Fibroblast of villous mesenchyme (primary cell): ENCODE measurements at regions not wholly inside any gene's neighbourhood (a gene's known extent, or its start where the extent isn't known, plus 50 kb on each side); places are given as distances from the start of the nearest gene placed in this dataset.

Experiments
- DNase-seq: peaks from one replicate; pipeline ENCODE4 v3.0.0-alpha.2; 2010; ENCODE audit warnings: low read depth
- H3K4me3 ChIP-seq: 2 replicates; pipeline ENCODE4 v1.5.1; 2011; ENCODE audit warnings: low read depth, mild to moderate bottlenecking, low read length
- TF ChIP-seq, protein P1 (sequence below): IDR thresholded peaks from 2 replicates; pipeline ENCODE4 v1.5.1; 2012; ENCODE audit warnings: low read depth, mild to moderate bottlenecking, low read length; ENCODE audit not compliant: insufficient read depth

DNA sequence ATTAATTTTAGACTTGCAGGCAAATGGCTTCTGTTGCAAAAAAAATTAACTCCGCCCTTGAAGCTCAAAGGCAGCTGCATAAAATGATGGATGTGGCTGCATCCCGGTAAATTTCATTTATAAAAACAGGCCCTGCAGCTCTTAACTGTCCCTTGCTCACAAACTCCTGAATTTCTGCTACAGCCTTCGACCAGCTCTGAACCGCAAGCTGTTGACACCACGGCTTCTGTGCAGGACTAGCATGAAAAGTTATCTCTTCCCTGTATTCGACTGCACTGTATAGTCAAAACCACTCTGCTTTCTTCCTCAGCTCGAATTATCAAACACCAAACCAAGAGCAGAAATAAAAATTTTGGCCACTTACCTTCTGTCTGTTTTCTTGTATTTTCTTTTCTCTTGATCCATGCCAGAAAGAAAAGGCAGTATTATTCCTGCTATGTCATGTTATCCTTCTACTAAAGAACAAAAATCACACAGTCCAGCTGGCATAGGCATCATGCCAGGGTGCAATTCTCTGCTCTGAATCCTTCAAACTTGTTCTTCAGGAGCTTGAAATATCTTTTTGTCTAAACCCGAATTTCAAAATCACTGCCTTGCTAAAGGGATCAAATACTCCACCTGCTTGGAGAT lies 195.5 kb upstream of the NCAM2 start:
- no peak overlapping the region for H3K4me3 ChIP-seq
- TF ChIP-seq, protein P1, sequence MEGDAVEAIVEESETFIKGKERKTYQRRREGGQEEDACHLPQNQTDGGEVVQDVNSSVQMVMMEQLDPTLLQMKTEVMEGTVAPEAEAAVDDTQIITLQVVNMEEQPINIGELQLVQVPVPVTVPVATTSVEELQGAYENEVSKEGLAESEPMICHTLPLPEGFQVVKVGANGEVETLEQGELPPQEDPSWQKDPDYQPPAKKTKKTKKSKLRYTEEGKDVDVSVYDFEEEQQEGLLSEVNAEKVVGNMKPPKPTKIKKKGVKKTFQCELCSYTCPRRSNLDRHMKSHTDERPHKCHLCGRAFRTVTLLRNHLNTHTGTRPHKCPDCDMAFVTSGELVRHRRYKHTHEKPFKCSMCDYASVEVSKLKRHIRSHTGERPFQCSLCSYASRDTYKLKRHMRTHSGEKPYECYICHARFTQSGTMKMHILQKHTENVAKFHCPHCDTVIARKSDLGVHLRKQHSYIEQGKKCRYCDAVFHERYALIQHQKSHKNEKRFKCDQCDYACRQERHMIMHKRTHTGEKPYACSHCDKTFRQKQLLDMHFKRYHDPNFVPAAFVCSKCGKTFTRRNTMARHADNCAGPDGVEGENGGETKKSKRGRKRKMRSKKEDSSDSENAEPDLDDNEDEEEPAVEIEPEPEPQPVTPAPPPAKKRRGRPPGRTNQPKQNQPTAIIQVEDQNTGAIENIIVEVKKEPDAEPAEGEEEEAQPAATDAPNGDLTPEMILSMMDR, result no peak
- DNase-seq, result no peak

DNA sequence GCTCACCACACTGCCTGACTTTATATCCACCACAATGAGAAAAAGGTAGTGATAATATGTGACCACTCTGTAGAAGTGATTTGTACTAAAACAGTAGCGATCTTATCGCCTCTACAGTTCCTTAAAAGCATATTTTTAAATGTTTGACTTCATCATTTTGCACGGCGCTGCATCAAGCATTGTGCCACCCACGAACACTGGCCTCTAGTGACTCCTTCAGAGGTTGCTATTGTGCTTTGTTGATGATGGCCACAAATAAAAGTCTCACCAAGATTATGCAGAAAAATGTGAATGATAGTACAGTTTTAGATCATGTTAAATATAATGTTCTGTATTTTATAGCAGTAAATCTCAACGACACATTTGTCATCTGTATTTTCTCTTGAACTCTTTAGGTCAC lies 186.5 kb upstream of the NCAM2 start:
- no peak overlapping the region for H3K4me3 ChIP-seq
- DNase-seq, result no peak
- TF ChIP-seq, protein P1, result no peak

DNA sequence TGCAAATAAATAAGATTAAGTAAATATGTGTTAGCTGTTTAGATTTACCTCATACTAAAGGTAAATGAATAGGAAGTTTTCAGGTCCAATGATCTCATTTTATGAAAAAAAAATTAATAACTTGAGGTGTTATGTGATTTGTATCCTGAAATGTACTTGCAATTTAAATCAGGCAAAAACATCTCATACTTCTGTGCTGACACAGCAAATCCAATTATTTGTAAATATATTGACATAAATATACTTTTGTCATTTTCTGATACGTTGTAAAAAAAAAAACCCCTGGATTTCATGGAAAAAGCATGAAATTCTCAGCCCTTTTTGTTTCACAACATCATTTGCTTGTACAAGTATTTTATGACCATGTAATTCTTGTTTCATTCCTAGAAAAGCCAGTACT lies 184.1 kb upstream of the NCAM2 start:
- no peak for DNase-seq
- no peak overlapping the region for H3K4me3 ChIP-seq
- TF ChIP-seq, protein P1, result no peak

DNA sequence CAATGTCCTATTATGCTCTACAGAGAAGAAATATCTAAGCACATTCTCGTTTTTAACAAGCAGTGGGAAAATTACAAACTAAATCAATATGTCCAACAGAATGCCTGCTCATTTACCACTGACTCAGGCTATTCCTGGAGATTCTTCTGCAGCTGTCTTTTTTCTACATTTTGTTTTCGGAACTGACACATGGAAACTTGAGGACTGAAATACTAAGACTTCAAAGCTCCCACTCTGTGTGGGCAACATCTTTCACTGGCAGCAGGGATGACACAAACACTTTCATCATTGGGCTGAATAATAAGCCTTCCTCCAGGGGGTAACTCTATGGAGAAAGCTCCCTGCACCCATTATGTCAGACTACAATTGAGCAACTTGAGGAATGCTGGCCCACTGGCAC lies 175.5 kb upstream of the NCAM2 start:
- no peak for DNase-seq
- TF ChIP-seq, protein P1, result no peak

DNA sequence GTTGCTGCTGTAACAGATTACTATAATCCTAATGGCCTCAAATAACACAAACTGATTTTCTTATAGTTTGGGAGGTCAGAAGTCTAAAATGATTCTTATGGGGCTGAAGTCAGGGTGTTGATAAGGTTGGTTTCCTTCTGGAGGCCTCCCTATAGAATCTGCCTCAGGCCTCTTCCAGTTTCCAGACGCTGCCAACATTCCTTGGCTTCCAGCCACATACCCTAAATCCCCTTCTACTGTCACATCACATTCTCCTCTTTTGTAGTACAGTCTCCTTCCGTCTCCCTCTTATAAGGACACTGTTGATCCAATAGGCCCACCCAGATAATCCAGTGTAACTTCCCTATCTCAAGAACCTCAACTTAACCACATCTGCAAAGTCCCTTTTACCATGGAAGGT lies 145.3 kb upstream of the NCAM2 start:
- TF ChIP-seq, protein P1, result no peak
- no peak overlapping the region for H3K4me3 ChIP-seq
- no peak for DNase-seq

More for the DNA sequence above, 175.5 kb upstream of the NCAM2 start:
- H3K4me3 ChIP-seq, result no peak overlapping the region

DNA sequence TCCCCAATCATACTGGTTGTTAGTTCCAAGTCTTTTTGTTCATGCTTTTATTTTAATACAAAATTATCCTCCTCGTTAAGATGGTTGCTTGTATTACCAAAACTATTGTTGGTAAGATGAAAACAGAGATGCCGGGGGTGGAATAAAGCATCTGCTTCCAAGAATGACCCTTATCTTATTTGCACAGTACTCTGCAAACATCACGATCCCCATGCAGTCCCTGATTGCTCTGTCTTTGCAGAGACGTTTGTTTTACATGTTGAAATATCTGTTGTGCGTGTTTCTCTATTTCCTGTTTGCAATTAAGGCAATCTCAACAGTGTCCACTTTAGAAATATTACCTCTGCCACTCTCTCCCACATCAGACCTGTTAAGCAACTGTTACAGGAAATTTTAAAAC lies 141.3 kb upstream of the NCAM2 start:
- TF ChIP-seq, protein P1, result no peak
- no peak for DNase-seq
- no peak overlapping the region for H3K4me3 ChIP-seq

DNA sequence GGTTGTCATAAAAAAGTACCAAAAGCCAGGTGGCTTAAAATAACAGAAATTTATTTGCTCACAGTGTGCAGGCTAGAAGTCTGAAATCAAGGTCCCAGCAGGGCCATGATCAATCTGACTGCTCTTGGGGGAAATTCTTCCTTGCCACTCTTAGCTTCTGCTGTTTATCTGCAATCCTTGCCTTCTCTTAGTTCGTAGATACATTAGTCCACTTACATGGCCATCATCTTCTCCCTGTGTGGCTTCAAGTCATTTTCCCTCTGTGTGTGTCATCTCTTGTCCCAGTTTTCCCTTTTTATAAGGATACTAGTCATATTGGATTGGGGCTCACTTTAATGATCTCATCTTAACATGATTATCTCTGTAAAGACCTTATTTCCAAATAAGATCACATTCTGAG lies 124.0 kb upstream of the NCAM2 start:
- no peak overlapping the region for H3K4me3 ChIP-seq
- DNase-seq, result no peak
- TF ChIP-seq, protein P1, result no peak
